GM12874 (cell line): ENCODE measurements at regions not wholly inside any gene's neighbourhood (a gene's known extent, or its start where the extent isn't known, plus 50 kb on each side); places are given as distances from the start of the nearest gene placed in this dataset.

Experiments
- CTCF ChIP-seq: IDR thresholded peaks from 2 replicates; pipeline ENCODE4 v1.5.1; 2011; ENCODE audit warnings: low read depth, mild to moderate bottlenecking, control low read depth, low read length, moderate library complexity; ENCODE audit not compliant: insufficient read depth

GRCh38 chr5:60223342-60223741 lies 329.8 kb upstream of the PDE4D start:
- TF ChIP-seq CTCF: no peak

- no peak for TF ChIP-seq CTCF
These were observed 326.4 kb upstream of the PDE4D start for GRCh38 chr5:60219921-60220320.

GRCh38 chr5:60210810-60211209 lies 317.3 kb upstream of the PDE4D start:
- TF ChIP-seq CTCF: no peak

- no peak for TF ChIP-seq CTCF
These were observed 315.8 kb upstream of the PDE4D start for GRCh38 chr5:60209146-60209840.

- TF ChIP-seq CTCF: no peak
These were observed 315.2 kb upstream of the PDE4D start for GRCh38 chr5:60208716-60209115.

GRCh38 chr5:60207040-60207439 lies 313.5 kb upstream of the PDE4D start:
- TF ChIP-seq CTCF: no peak

GRCh38 chr5:60206234-60206633 lies 312.7 kb upstream of the PDE4D start:
- no peak for TF ChIP-seq CTCF

GRCh38 chr5:60205071-60205470 lies 311.5 kb upstream of the PDE4D start:
- TF ChIP-seq CTCF: no peak
